Fibroblast of lung (primary cell): ENCODE measurements at regions not wholly inside any gene's neighbourhood (a gene's known extent, or its start where the extent isn't known, plus 50 kb on each side); places are given as distances from the start of the nearest gene placed in this dataset.

Source experiments
- EZH2 ChIP-seq: IDR thresholded peaks from 2 replicates; pipeline ENCODE4 v1.5.1; 2012; ENCODE audit warnings: low read length, control low read depth, mild to moderate bottlenecking; ENCODE audit errors: missing control alignments
- TF ChIP-seq, protein P1 (sequence below), 2 donors: IDR thresholded peaks in 1 of 2; conservative IDR thresholded peaks in 1 of 2; 1 replicate in 1 of 2; 2 replicates in 1 of 2; pipeline ENCODE4 v1.5.1; 2011 to 2012; ENCODE audit warnings: low read length in 2 of 2, control low read depth in 1 of 2, inconsistent platforms in 1 of 2, low read depth in 1 of 2, mild to moderate bottlenecking in 1 of 2

DNA sequence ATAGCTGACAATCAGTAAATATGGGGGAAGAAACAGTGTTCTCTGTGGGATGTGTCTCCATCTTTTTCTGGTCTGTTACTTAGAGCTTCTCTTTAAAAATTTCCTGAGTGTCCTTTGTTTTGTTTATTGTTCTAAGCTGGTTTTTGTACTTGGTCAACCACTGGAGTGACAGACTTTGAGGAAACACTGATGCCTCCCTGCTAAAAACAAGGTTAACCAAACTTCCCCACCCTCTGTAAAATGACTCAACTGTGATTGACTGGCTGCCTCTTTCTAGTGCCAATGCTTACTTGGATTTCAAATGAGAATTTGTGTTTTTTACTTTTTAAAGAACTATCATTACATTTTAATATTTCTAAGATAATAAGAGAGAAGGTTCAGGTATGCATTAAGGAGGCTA, 65.1 kb upstream of the SPINK5 start:
- TF ChIP-seq, protein P1, sequence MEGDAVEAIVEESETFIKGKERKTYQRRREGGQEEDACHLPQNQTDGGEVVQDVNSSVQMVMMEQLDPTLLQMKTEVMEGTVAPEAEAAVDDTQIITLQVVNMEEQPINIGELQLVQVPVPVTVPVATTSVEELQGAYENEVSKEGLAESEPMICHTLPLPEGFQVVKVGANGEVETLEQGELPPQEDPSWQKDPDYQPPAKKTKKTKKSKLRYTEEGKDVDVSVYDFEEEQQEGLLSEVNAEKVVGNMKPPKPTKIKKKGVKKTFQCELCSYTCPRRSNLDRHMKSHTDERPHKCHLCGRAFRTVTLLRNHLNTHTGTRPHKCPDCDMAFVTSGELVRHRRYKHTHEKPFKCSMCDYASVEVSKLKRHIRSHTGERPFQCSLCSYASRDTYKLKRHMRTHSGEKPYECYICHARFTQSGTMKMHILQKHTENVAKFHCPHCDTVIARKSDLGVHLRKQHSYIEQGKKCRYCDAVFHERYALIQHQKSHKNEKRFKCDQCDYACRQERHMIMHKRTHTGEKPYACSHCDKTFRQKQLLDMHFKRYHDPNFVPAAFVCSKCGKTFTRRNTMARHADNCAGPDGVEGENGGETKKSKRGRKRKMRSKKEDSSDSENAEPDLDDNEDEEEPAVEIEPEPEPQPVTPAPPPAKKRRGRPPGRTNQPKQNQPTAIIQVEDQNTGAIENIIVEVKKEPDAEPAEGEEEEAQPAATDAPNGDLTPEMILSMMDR (conservative IDR thresholded peaks at IDR 0.05 in 1 of 2, IDR thresholded peaks at IDR 0.05 in 1 of 2; ENCODE audit: low read depth in 1 of 2, low read length in 2 of 2) = no peak
- no peak for TF ChIP-seq EZH2
